Loucy (cell line): ENCODE measurements at regions not wholly inside any gene's neighbourhood (a gene's known extent, or its start where the extent isn't known, plus 50 kb on each side); places are given as distances from the start of the nearest gene placed in this dataset.

Source experiments
- CTCF ChIP-seq: fragments of 200-600 bp; sonication (generic); conservative IDR thresholded peaks from 2 replicates; pipeline ENCODE4 v1.5.1; 2014; ENCODE audit warnings: mild to moderate bottlenecking, antibody characterized with exemption, low read length
- EZH2phosphoT487 ChIP-seq: fragments of 200-600 bp; IDR thresholded peaks from 2 replicates; pipeline ENCODE4 v1.6.1; 2018; ENCODE audit warnings: antibody characterized with exemption, mild to moderate bottlenecking, moderate library complexity, borderline replicate concordance

GRCh38 chr3:110684466-110684865 is 387.1 kb upstream of the NECTIN3 start:
- TF ChIP-seq CTCF, result no peak
- no peak for TF ChIP-seq EZH2phosphoT487
